Loucy (cell line): ENCODE measurements at regions not wholly inside any gene's neighbourhood (a gene's known extent, or its start where the extent isn't known, plus 50 kb on each side); places are given as distances from the start of the nearest gene placed in this dataset.

Experiments used
- H2AFZ ChIP-seq: fragments of 200-600 bp; sonication (generic); 2 replicates; pipeline ENCODE4 v1.6.0; 2016; ENCODE audit warnings: antibody characterized with exemption, mild to moderate bottlenecking, low read length, moderate library complexity
- H3F3A ChIP-seq: fragments of 200-600 bp; 2 replicates; pipeline ENCODE4 v1.6.0; 2016; ENCODE audit warnings: antibody characterized with exemption, low read depth, mild to moderate bottlenecking
- H3K27me3 ChIP-seq: fragments of 200-600 bp; sonication (generic); 2 replicates; pipeline ENCODE4 v1.6.1; 2014; ENCODE audit warnings: low read length, mild to moderate bottlenecking; ENCODE audit not compliant: insufficient read depth, poor library complexity, severe bottlenecking
- H3K36me3 ChIP-seq: fragments of 200-600 bp; sonication (generic); 2 replicates; pipeline ENCODE4 v1.6.1; 2016; ENCODE audit warnings: low read length; ENCODE audit not compliant: insufficient read depth
- H3K4me1 ChIP-seq: fragments of 200-600 bp; sonication (generic); 2 replicates; pipeline ENCODE4 v1.5.1; 2014; ENCODE audit warnings: low read length, mild to moderate bottlenecking; ENCODE audit not compliant: insufficient read depth, poor library complexity, severe bottlenecking
- H3K4me2 ChIP-seq: fragments of 200-600 bp; sonication (generic); 2 replicates; pipeline ENCODE4 v1.6.0; 2014; ENCODE audit warnings: antibody characterized with exemption, low read length, low read depth, mild to moderate bottlenecking; ENCODE audit not compliant: poor library complexity, severe bottlenecking
- H3K4me3 ChIP-seq: fragments of 200-600 bp; sonication (generic); 2 replicates; pipeline ENCODE4 v1.5.1; 2014; ENCODE audit warnings: low read length, mild to moderate bottlenecking, mixed read lengths; ENCODE audit not compliant: poor library complexity, severe bottlenecking
- H3K79me2 ChIP-seq: fragments of 200-600 bp; sonication (generic); 2 replicates; pipeline ENCODE4 v1.6.1; 2014; ENCODE audit warnings: low read length; ENCODE audit not compliant: insufficient read depth
- H3K9ac ChIP-seq: fragments of 200-600 bp; sonication (generic); 2 replicates; pipeline ENCODE4 v1.6.0; 2014; ENCODE audit warnings: mild to moderate bottlenecking, low read depth, low read length, moderate library complexity; ENCODE audit not compliant: poor library complexity, severe bottlenecking
- H3K9me2 ChIP-seq: fragments of 200-600 bp; sonication (generic); replicated peaks from 2 replicates; pipeline ENCODE4 v1.6.1; 2016; ENCODE audit warnings: low read depth, low read length, mixed read lengths
- H3K9me3 ChIP-seq: fragments of 200-600 bp; sonication (generic); 2 replicates; pipeline ENCODE4 v1.6.1; 2014; ENCODE audit warnings: mild to moderate bottlenecking, antibody characterized with exemption, low read length, low read depth; ENCODE audit not compliant: insufficient read depth
- H4K20me1 ChIP-seq: fragments of 200-600 bp; sonication (generic); 2 replicates; pipeline ENCODE4 v1.6.0; 2014; ENCODE audit warnings: antibody characterized with exemption, low read length, mild to moderate bottlenecking; ENCODE audit not compliant: insufficient read depth, poor library complexity, severe bottlenecking
- EZH2phosphoT487 ChIP-seq: fragments of 200-600 bp; IDR thresholded peaks from 2 replicates; pipeline ENCODE4 v1.6.1; 2018; ENCODE audit warnings: antibody characterized with exemption, mild to moderate bottlenecking, moderate library complexity, borderline replicate concordance
- TF ChIP-seq, protein P1 (sequence below): fragments of 200-600 bp; sonication (generic); conservative IDR thresholded peaks from 2 replicates; pipeline ENCODE4 v1.5.1; 2014; ENCODE audit warnings: mild to moderate bottlenecking, antibody characterized with exemption, low read length

DNA sequence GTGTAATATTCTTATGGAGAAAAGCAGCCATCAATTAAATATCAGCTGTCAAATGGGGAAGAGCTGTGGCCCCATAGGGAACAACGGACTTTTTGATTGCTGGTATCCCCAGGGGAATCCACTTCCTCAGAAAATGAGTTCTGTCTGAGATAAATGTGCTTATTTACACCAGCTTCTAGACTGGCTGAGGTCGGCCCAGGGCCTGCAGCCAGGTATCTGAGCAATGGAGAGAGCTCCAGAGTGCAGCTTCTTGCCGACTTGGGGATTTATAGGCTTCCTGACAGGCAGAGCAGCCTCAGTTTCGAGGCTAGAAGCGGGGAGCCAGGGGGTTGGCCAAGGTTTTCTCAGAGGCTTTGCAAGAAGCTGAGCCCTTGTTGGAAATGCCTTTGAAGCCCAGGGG, 67.2 kb downstream of the MCFD2 start:
- no peaks in the 10 kb centered on the region for H3K79me2 ChIP-seq
- H3K4me1 ChIP-seq: peaks cover 9% of the 10 kb centered on the region
- peak overlapping the region; percentile 41; the same call in 1 of the 2 replicates for H2AFZ ChIP-seq
- peak overlapping the region; percentile 38 for H3K4me2 ChIP-seq
- no peaks in the 10 kb centered on the region for H3K27me3 ChIP-seq
- no peaks in the 10 kb centered on the region for H3F3A ChIP-seq
- H4K20me1 ChIP-seq: no peaks in the 10 kb centered on the region
- H3K36me3 ChIP-seq: no peaks in the 10 kb centered on the region
- no peaks in the 10 kb centered on the region for H3K9me2 ChIP-seq
- H3K9ac ChIP-seq: peak overlapping the region; percentile 47
- TF ChIP-seq, protein P1, sequence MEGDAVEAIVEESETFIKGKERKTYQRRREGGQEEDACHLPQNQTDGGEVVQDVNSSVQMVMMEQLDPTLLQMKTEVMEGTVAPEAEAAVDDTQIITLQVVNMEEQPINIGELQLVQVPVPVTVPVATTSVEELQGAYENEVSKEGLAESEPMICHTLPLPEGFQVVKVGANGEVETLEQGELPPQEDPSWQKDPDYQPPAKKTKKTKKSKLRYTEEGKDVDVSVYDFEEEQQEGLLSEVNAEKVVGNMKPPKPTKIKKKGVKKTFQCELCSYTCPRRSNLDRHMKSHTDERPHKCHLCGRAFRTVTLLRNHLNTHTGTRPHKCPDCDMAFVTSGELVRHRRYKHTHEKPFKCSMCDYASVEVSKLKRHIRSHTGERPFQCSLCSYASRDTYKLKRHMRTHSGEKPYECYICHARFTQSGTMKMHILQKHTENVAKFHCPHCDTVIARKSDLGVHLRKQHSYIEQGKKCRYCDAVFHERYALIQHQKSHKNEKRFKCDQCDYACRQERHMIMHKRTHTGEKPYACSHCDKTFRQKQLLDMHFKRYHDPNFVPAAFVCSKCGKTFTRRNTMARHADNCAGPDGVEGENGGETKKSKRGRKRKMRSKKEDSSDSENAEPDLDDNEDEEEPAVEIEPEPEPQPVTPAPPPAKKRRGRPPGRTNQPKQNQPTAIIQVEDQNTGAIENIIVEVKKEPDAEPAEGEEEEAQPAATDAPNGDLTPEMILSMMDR: no peak
- TF ChIP-seq EZH2phosphoT487: no peak
- no peak overlapping the region for H3K4me3 ChIP-seq
- H3K9me3 ChIP-seq: no peaks in the 10 kb centered on the region

- peak overlapping the region; percentile 47 for H3K9ac ChIP-seq
- no peak overlapping the region for H3K4me3 ChIP-seq
- TF ChIP-seq, protein P1: no peak
- no peak for TF ChIP-seq EZH2phosphoT487
- no peaks in the 10 kb centered on the region for H3K27me3 ChIP-seq
- no peaks in the 10 kb centered on the region for H4K20me1 ChIP-seq
- H3K9me2 ChIP-seq: no peaks in the 10 kb centered on the region
- H2AFZ ChIP-seq: 0 out of 2 replicates have a peak overlapping the region, but pooled peaks have one; percentile 20
- no peaks in the 10 kb centered on the region for H3F3A ChIP-seq
- H3K9me3 ChIP-seq: no peaks in the 10 kb centered on the region
- no peaks in the 10 kb centered on the region for H3K36me3 ChIP-seq
- no peaks in the 10 kb centered on the region for H3K79me2 ChIP-seq
- H3K4me2 ChIP-seq: peak overlapping the region; percentile 38
- H3K4me1 ChIP-seq: peaks cover 9% of the 10 kb centered on the region
Observed at GRCh38 chr2:46847726-46848412, 67.7 kb downstream of the MCFD2 start.

DNA sequence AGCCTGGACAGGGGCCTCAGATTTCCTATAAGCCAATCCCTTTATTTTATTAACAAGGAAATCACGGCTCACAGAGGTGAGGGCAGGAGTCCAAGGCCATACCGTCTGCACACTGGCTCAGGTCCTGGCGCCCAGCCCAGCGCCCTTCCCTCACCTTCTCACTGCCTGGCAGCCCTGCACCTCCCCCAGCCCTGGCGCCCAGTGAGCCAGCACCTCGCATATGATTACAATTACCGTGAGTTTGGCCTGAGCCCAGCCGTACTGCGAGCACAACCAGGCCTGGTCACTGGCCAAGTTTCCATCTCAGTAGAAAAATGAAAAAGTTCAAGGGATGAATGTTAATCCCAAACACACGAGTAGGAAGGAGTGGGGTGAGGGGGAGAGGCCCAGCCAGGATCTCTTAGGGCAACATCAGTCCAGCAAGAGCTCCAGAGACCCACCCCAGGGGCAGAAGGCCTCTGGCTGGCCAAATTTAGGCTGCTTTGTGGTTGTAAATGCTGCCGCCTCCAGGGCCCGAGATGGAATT, 68.4 kb downstream of the MCFD2 start:
- Histone ChIP-seq H3K36me3 (no peaks in the 10 kb centered on the region), H2AFZ (no peak overlapping the region), H3K9me3 (no peaks in the 10 kb centered on the region), H4K20me1 (no peaks in the 10 kb centered on the region), H3F3A (no peaks in the 10 kb centered on the region), H3K4me2 (no peak overlapping the region), H3K79me2 (no peaks in the 10 kb centered on the region), H3K9me2 (no peaks in the 10 kb centered on the region), H3K27me3 (no peaks in the 10 kb centered on the region), H3K9ac (no peak overlapping the region), H3K4me3 (no peak overlapping the region), H3K4me1 (peaks cover 9% of the 10 kb centered on the region)
- no peak for TF ChIP-seq EZH2phosphoT487
- TF ChIP-seq, protein P1: no peak
